HepG2 (cell line): ENCODE measurements at regions not wholly inside any gene's neighbourhood (a gene's known extent, or its start where the extent isn't known, plus 50 kb on each side); places are given as distances from the start of the nearest gene placed in this dataset.

Experiments
- ATAC-seq: fragments of 200-7000 bp; cut with Tn5 transposase; 3 replicates; pipeline ENCODE4 v1.9.1; 2020; ENCODE audit warnings: mild to moderate bottlenecking, moderate library complexity
- BruUV-seq: library from RNA; stranded (reverse); fragments of 400-500 nt; replicated peaks from 2 replicates; lab custom pipeline; 2021; lab: Mats Ljungman, UMichigan
- CTCF ChIA-PET: fragments of 300-600 bp; formaldehyde crosslinking; extraction: SDS; loops from one replicate; lab custom pipeline; 2021; ENCODE audit warnings: low total read pairs, inconsistent platforms, low intra/inter-chr PET ratio; lab: Yijun Ruan, JAX
- POLR2A ChIA-PET: fragments of 350-600 bp; sonication (Branson Sonifier 250); formaldehyde crosslinking; loops from one replicate; lab custom pipeline; 2020; ENCODE audit warnings: antibody characterized with exemption, inconsistent platforms; lab: Yijun Ruan, JAX
- DNase-seq: peaks from one replicate; pipeline ENCODE4 v3.0.0-alpha.2; 2015; ENCODE audit warnings: low spot score
- FAIRE-seq: peaks from 3 replicates; lab custom pipeline; 2011; peaks lifted over from hg19 to GRCh38; lab: Jason Lieb, UNC
- H2AFZ ChIP-seq: one replicate; pipeline ENCODE4 v1.6.1; 2011; ENCODE audit warnings: low read length, inconsistent platforms
- H3K27ac ChIP-seq: fragments of 300-600 bp; 3 replicates; pipeline ENCODE4 v1.8.0; 2011; ENCODE audit warnings: mixed run types, mild to moderate bottlenecking, mixed read lengths, low read length, inconsistent platforms; ENCODE audit not compliant: insufficient read depth; ENCODE audit errors: extremely low read length
- H3K27me3 ChIP-seq, 2 experiments: fragments of 200-600 bp in 1 of 2; 2 replicates in 1 of 2; 3 replicates in 1 of 2; pipeline versions ENCODE4 v1.6.0 to v1.8.0; 2011; ENCODE audit warnings: low read length in 2 of 2, mild to moderate bottlenecking in 2 of 2, moderate library complexity in 2 of 2, inconsistent platforms in 1 of 2; ENCODE audit not compliant: insufficient read depth in 2 of 2, control insufficient read depth in 1 of 2
- H3K36me3 ChIP-seq, 2 experiments: fragments of 200-600 bp in 1 of 2; replicated peaks in 1 of 2; 2 replicates in 1 of 2; 3 replicates in 1 of 2; pipeline versions ENCODE4 v1.5.1 to v1.8.0; 2011; ENCODE audit warnings: low read length in 2 of 2, inconsistent platforms in 1 of 2; ENCODE audit not compliant: insufficient read depth in 2 of 2, control insufficient read depth in 1 of 2
- H3K4me1 ChIP-seq: 2 replicates; pipeline ENCODE4 v1.5.1; 2012; ENCODE audit warnings: low read length, inconsistent platforms; ENCODE audit not compliant: insufficient read depth
- H3K4me2 ChIP-seq: 2 replicates; pipeline ENCODE4 v1.6.0; 2011; ENCODE audit warnings: low read depth, low read length, inconsistent platforms
- H3K4me3 ChIP-seq, 3 experiments: fragments of 200-600 bp in 1 of 3; sonication (generic), shearing (Covaris generic) in 1 of 3; replicated peaks in 1 of 3; 2 replicates each; pipeline ENCODE4 v1.5.1; 2011 to 2016; ENCODE audit warnings: low read length in 3 of 3, inconsistent platforms in 2 of 3, low read depth in 2 of 3, mild to moderate bottlenecking in 2 of 3, control low read depth in 1 of 3, mixed read lengths in 1 of 3; ENCODE audit not compliant: insufficient read depth in 1 of 3
- H3K79me2 ChIP-seq: one replicate; pipeline ENCODE4 v1.6.1; 2011; ENCODE audit warnings: low read length, inconsistent platforms; ENCODE audit not compliant: insufficient read depth
- H3K9ac ChIP-seq: 2 replicates; pipeline ENCODE4 v1.6.0; 2011; ENCODE audit warnings: mild to moderate bottlenecking, low read depth, low read length, inconsistent platforms; ENCODE audit not compliant: insufficient read depth
- H3K9me3 ChIP-seq: 2 replicates; pipeline ENCODE4 v1.5.1; 2012; ENCODE audit warnings: mild to moderate bottlenecking, low read length
- H4K20me1 ChIP-seq: 2 replicates; pipeline ENCODE4 v1.6.0; 2011; ENCODE audit warnings: inconsistent platforms, mild to moderate bottlenecking, low read length, moderate library complexity; ENCODE audit not compliant: insufficient read depth
- ETS1 ChIP-seq: sonication (generic); formaldehyde crosslinking; IDR thresholded peaks from 2 replicates; pipeline ENCODE4 v1.4.0; 2020; ENCODE audit warnings: missing genetic modification reagents
- FUBP1 ChIP-seq: sonication (generic); formaldehyde crosslinking; IDR thresholded peaks from 2 replicates; pipeline ENCODE4 v1.5.1; 2020; ENCODE audit warnings: missing genetic modification reagents, mild to moderate bottlenecking, borderline replicate concordance
- YY1 ChIP-seq: IDR thresholded peaks from 2 replicates; pipeline ENCODE4 v1.6.1; 2011; ENCODE audit warnings: low read length, low read depth, moderate library complexity, mild to moderate bottlenecking; ENCODE audit not compliant: insufficient read depth, insufficient replicate concordance
- ZBTB46 ChIP-seq: sonication (generic); formaldehyde crosslinking; IDR thresholded peaks from 2 replicates; pipeline ENCODE4 v1.4.0; 2020; ENCODE audit warnings: mild to moderate bottlenecking, missing genetic modification reagents, borderline replicate concordance
- ZNF543 ChIP-seq: sonication (generic); formaldehyde crosslinking; IDR thresholded peaks from 2 replicates; pipeline ENCODE4 v1.4.0; 2020; ENCODE audit warnings: mild to moderate bottlenecking, missing genetic modification reagents
- ZNF703 ChIP-seq: sonication (generic); formaldehyde crosslinking; IDR thresholded peaks from 2 replicates; pipeline ENCODE4 v1.5.1; 2020; ENCODE audit warnings: missing genetic modification reagents, mild to moderate bottlenecking, moderate library complexity, borderline replicate concordance
- WGBS: methylation state at CpG from one replicate; pipeline ENCODE4 v1.1.6; 2017; ENCODE audit warnings: low lambda C conversion rate; 5-methylcytosine and 5-hydroxymethylcytosine counted together
- in situ Hi-C: cut with HindIII; loops from 2 replicates; pipeline ENCODE4 v1.10.0; 2017; ENCODE audit warnings: low pct_unique_long_range_greater_than_20kb; ENCODE audit not compliant: extremely low pct_ligation_motif_present
- intact Hi-C: fragments of 100-400 bp; cut with micrococcal nuclease; formaldehyde crosslinking; loops from one replicate; pipeline ENCODE4 v1.10.0; 2022; ENCODE audit not compliant: unreplicated experiment

GRCh38 chr18:68439642-68440041 lies 275.3 kb downstream of the TMX3 start (continued):
- TF ChIP-seq ETS1: no peak
- TF ChIP-seq ZNF543 (CRISPR knock-in tag): no peak

GRCh38 chr18:68438983-68439382 lies 275.9 kb downstream of the TMX3 start:
- Histone ChIP-seq H3K27me3 (no peaks in the 10 kb centered on the region), H3K4me2 (no peak overlapping the region), H2AFZ (no peak overlapping the region), H3K79me2 (no peaks in the 10 kb centered on the region), H3K27ac (no peak overlapping the region), H3K9me3 (no peaks in the 10 kb centered on the region), H3K36me3 (no peaks in the 10 kb centered on the region), H3K9ac (no peak overlapping the region), H3K4me3 (no peak overlapping the region), H3K4me1 (no peaks in the 10 kb centered on the region), H4K20me1 (no peaks in the 10 kb centered on the region)
- FAIRE-seq: no peak
- TF ChIP-seq YY1: no peak
- TF ChIP-seq ZNF703 (CRISPR knock-in tag): no peak
- TF ChIP-seq ZBTB46: no peak
- no peak for TF ChIP-seq FUBP1 (CRISPR knock-in tag)
- intact Hi-C loops: no loop called here
- ATAC-seq: no peak
- in situ Hi-C loops: no loop called here
- no TSS peak for BruUV-seq
- no peak for DNase-seq
- WGBS: 0% methylated on average over 2 of the region's 2 CpGs
- POLR2A ChIA-PET: no interaction called here
- CTCF ChIA-PET: no interaction called here
